OCI-LY7 (cell line): ENCODE measurements at regions not wholly inside any gene's neighbourhood (a gene's known extent, or its start where the extent isn't known, plus 50 kb on each side); places are given as distances from the start of the nearest gene placed in this dataset.

Experiments used
- BruUV-seq: library from RNA; stranded (reverse); fragments of 400-500 nt; replicated peaks from 2 replicates; lab custom pipeline; 2021; lab: Mats Ljungman, UMichigan
- CTCF ChIA-PET: fragments of 300-600 bp; sonication (Branson Sonifier 250); formaldehyde crosslinking; loops from one replicate; lab custom pipeline; 2022; ENCODE audit warnings: antibody characterized with exemption; ENCODE audit not compliant: unreplicated experiment; lab: Charles Lee
- POLR2A ChIA-PET: fragments of 300-600 bp; sonication (Branson Sonifier 250); formaldehyde crosslinking; loops from one replicate; lab custom pipeline; 2022; ENCODE audit warnings: antibody characterized with exemption; lab: Charles Lee
- DNase-seq: peaks from one replicate; pipeline ENCODE4 v3.0.0-alpha.2; 2015; ENCODE audit warnings: low spot score
- H2AFZ ChIP-seq: fragments of 200-600 bp; sonication (generic), shearing (Covaris generic); 2 replicates; pipeline ENCODE4 v1.6.1; 2014; ENCODE audit warnings: mild to moderate bottlenecking, antibody characterized with exemption, low read length, moderate library complexity
- H3K27ac ChIP-seq: fragments of 200-600 bp; sonication (generic); 2 replicates; pipeline ENCODE4 v1.5.1; 2014; ENCODE audit warnings: mixed run types, low read depth, mild to moderate bottlenecking, moderate library complexity, low read length, inconsistent platforms; ENCODE audit not compliant: poor library complexity, severe bottlenecking
- H3K36me3 ChIP-seq: fragments of 200-600 bp; sonication (generic); 2 replicates; pipeline ENCODE4 v1.6.1; 2014; ENCODE audit warnings: mild to moderate bottlenecking, antibody characterized with exemption, low read length, moderate library complexity, mixed read lengths; ENCODE audit not compliant: insufficient read depth
- H3K4me1 ChIP-seq: fragments of 200-600 bp; sonication (generic); 2 replicates; pipeline ENCODE4 v1.5.1; 2014; ENCODE audit warnings: mild to moderate bottlenecking, low read length; ENCODE audit not compliant: insufficient read depth, poor library complexity, severe bottlenecking
- H3K4me2 ChIP-seq: fragments of 200-600 bp; sonication (generic); 2 replicates; pipeline ENCODE4 v1.6.1; 2014; ENCODE audit warnings: mild to moderate bottlenecking, low read length
- H3K4me3 ChIP-seq: fragments of 200-600 bp; sonication (generic); 2 replicates; pipeline ENCODE4 v1.5.1; 2014; ENCODE audit warnings: mild to moderate bottlenecking, low read depth, low read length; ENCODE audit not compliant: poor library complexity, severe bottlenecking
- H3K79me2 ChIP-seq: fragments of 200-600 bp; sonication (generic); 2 replicates; pipeline ENCODE4 v1.6.1; 2016; ENCODE audit warnings: low read depth, mild to moderate bottlenecking, low read length, moderate library complexity, mixed read lengths; ENCODE audit not compliant: insufficient read depth
- H3K9me2 ChIP-seq: fragments of 200-600 bp; sonication (generic); 2 replicates; pipeline ENCODE4 v1.6.1; 2016; ENCODE audit warnings: mild to moderate bottlenecking, low read length, mixed read lengths; ENCODE audit not compliant: insufficient read depth
- H3K9me3 ChIP-seq: fragments of 200-600 bp; sonication (generic); 2 replicates; pipeline ENCODE4 v1.6.1; 2014; ENCODE audit warnings: mild to moderate bottlenecking, mixed run types, low read length, mixed read lengths
- H4K20me1 ChIP-seq: fragments of 200-600 bp; sonication (generic); 2 replicates; pipeline ENCODE4 v1.6.1; 2014; ENCODE audit warnings: mild to moderate bottlenecking, antibody characterized with exemption, low read length, moderate library complexity, mixed read lengths; ENCODE audit not compliant: insufficient read depth
- EZH2phosphoT487 ChIP-seq: fragments of 200-600 bp; sonication (generic); IDR thresholded peaks from 2 replicates; pipeline ENCODE4 v1.6.1; 2018; ENCODE audit warnings: low read depth, borderline replicate concordance, mild to moderate bottlenecking, mixed run types, antibody characterized with exemption, low read length, moderate library complexity, mixed read lengths
- intact Hi-C: fragments of 100-400 bp; cut with micrococcal nuclease; formaldehyde crosslinking; loops from one replicate; pipeline ENCODE4 v1.10.0; 2022; ENCODE audit not compliant: unreplicated experiment
- TF ChIP-seq, protein P1 (sequence below): fragments of 200-600 bp; sonication (generic); conservative IDR thresholded peaks from 2 replicates; pipeline ENCODE4 v1.5.1; 2014; ENCODE audit warnings: mild to moderate bottlenecking, antibody characterized with exemption, low read length, moderate library complexity, mixed read lengths

DNA sequence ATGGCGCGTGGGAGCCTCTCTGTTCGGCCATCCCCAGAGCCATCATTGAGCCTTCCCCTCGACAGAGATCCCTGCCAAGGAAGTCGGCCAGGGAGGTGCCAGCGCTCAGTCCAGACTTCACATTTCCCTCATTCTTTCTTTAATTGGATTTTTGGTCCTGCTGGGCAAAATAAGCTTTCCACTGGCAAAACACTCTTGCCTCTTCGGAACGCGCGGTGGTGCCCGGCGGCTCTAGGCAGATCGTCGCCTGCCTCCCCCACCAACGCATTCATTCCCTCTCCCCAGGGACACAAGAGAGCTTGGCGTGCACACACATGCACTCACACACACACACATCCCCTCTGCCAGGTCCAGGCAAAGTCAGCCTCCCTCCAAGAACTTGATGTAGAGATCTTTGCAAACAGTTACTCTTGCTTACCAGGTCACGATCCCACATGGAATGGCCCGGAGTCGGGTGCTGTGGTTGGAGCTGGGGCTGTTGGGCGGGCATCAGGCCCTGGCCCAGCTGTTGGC lies 257.1 kb downstream of the BCOR start:
- CTCF ChIA-PET: no interaction called here
- no peaks in the 10 kb centered on the region for H3K36me3 ChIP-seq
- intact Hi-C loops: no loop called here
- H2AFZ ChIP-seq: no peak overlapping the region
- H4K20me1 ChIP-seq: no peaks in the 10 kb centered on the region
- no peaks in the 10 kb centered on the region for H3K9me3 ChIP-seq
- POLR2A ChIA-PET: no interaction called here
- no peaks in the 10 kb centered on the region for H3K9me2 ChIP-seq
- H3K4me2 ChIP-seq: no peak overlapping the region
- no peak for DNase-seq
- no TSS peak for BruUV-seq
- no peak for TF ChIP-seq EZH2phosphoT487
- H3K27ac ChIP-seq: no peak overlapping the region
- no peak overlapping the region for H3K4me3 ChIP-seq
- H3K79me2 ChIP-seq: no peaks in the 10 kb centered on the region
- H3K4me1 ChIP-seq: peaks cover 5% of the 10 kb centered on the region

GRCh38 chrX:39841604-39842003 lies 256.2 kb downstream of the BCOR start:
- no peak for TF ChIP-seq EZH2phosphoT487
- TF ChIP-seq, protein P1, sequence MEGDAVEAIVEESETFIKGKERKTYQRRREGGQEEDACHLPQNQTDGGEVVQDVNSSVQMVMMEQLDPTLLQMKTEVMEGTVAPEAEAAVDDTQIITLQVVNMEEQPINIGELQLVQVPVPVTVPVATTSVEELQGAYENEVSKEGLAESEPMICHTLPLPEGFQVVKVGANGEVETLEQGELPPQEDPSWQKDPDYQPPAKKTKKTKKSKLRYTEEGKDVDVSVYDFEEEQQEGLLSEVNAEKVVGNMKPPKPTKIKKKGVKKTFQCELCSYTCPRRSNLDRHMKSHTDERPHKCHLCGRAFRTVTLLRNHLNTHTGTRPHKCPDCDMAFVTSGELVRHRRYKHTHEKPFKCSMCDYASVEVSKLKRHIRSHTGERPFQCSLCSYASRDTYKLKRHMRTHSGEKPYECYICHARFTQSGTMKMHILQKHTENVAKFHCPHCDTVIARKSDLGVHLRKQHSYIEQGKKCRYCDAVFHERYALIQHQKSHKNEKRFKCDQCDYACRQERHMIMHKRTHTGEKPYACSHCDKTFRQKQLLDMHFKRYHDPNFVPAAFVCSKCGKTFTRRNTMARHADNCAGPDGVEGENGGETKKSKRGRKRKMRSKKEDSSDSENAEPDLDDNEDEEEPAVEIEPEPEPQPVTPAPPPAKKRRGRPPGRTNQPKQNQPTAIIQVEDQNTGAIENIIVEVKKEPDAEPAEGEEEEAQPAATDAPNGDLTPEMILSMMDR: no peak

GRCh38 chrX:39842281-39842973 lies 255.3 kb downstream of the BCOR start:
- H4K20me1 ChIP-seq: no peaks in the 10 kb centered on the region
- intact Hi-C loops: no loop called here
- H3K9me2 ChIP-seq: no peaks in the 10 kb centered on the region
- DNase-seq: no peak
- peaks cover 5% of the 10 kb centered on the region for H3K4me1 ChIP-seq
- CTCF ChIA-PET: no interaction called here
- no peak overlapping the region for H2AFZ ChIP-seq
- H3K79me2 ChIP-seq: no peaks in the 10 kb centered on the region
- BruUV-seq: no TSS peak
- POLR2A ChIA-PET: interaction anchor here (0.6 kb wide), 1 partner anchor 14 kb away, joined by 3 read pairs; no protein-coding TSS in a partner anchor
- no peak overlapping the region for H3K4me3 ChIP-seq
- no peak overlapping the region for H3K27ac ChIP-seq
- no peaks in the 10 kb centered on the region for H3K9me3 ChIP-seq
- H3K4me2 ChIP-seq: no peak overlapping the region
- TF ChIP-seq, protein P1: no peak
- no peak for TF ChIP-seq EZH2phosphoT487
- H3K36me3 ChIP-seq: no peaks in the 10 kb centered on the region

More at GRCh38 chrX:39841604-39842003, 256.2 kb downstream of the BCOR start:
- H2AFZ ChIP-seq: no peak overlapping the region
- BruUV-seq: no TSS peak
- no peaks in the 10 kb centered on the region for H3K79me2 ChIP-seq
- intact Hi-C loops: no loop called here
- DNase-seq: no peak
- H3K4me3 ChIP-seq: no peak overlapping the region
- POLR2A ChIA-PET: no interaction called here
- no peak overlapping the region for H3K27ac ChIP-seq
- H3K4me1 ChIP-seq: peaks cover 5% of the 10 kb centered on the region
- no peaks in the 10 kb centered on the region for H3K36me3 ChIP-seq
- CTCF ChIA-PET: no interaction called here
- no peaks in the 10 kb centered on the region for H3K9me3 ChIP-seq
- H3K9me2 ChIP-seq: no peaks in the 10 kb centered on the region
- H3K4me2 ChIP-seq: no peak overlapping the region
- H4K20me1 ChIP-seq: no peaks in the 10 kb centered on the region
